ENCODE measurements at regions not wholly inside any gene's neighbourhood (a gene's known extent, or its start where the extent isn't known, plus 50 kb on each side); places are given as distances from the start of the nearest gene placed in this dataset.
A peak's percentile ranks its signal among the peaks of the same experiment; 100 is the strongest.

DNA sequence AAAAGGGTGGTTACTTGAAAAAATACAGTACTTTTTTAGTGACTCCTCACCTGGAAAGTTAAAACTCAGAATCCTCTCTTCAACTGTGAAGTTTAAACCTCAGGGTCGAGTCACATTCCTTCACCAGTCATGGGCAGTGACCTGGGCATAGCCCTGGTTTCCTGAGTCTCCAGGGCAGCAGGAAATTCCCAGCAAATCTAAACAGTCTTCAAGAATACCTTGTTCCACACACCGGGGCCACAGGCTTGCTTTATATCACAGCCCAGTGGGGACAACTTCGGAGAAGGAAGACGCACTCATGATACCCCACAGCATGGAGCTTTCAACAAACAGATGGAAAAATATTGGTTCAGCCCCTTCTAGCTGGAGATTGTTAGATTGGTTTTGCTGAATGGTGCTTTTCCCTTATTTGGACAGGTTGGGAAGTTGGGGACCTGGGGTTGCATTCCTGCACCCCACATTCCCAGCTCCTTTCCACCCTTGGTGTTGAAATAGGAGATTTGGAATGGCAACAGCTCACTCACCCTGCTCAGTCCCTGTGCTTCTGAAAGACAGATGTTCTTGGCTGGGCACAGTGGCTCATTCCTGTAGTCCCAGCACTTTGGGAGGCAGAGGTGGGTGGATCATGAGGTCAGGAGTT is 113.0 kb upstream of the TMEM170B start:
- H3K4me3 ChIP-seq (ENCODE audit: low read depth, low read length) = no peak overlapping the region
- DNase-seq (ENCODE audit: low read depth) = peak; percentile 71
- no peaks in the 10 kb centered on the region for H3K27me3 ChIP-seq (ENCODE audit: control insufficient read depth, insufficient read depth, low read length)
- TF ChIP-seq, protein P1, sequence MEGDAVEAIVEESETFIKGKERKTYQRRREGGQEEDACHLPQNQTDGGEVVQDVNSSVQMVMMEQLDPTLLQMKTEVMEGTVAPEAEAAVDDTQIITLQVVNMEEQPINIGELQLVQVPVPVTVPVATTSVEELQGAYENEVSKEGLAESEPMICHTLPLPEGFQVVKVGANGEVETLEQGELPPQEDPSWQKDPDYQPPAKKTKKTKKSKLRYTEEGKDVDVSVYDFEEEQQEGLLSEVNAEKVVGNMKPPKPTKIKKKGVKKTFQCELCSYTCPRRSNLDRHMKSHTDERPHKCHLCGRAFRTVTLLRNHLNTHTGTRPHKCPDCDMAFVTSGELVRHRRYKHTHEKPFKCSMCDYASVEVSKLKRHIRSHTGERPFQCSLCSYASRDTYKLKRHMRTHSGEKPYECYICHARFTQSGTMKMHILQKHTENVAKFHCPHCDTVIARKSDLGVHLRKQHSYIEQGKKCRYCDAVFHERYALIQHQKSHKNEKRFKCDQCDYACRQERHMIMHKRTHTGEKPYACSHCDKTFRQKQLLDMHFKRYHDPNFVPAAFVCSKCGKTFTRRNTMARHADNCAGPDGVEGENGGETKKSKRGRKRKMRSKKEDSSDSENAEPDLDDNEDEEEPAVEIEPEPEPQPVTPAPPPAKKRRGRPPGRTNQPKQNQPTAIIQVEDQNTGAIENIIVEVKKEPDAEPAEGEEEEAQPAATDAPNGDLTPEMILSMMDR (IDR thresholded peaks at IDR 0.05; ENCODE audit: insufficient read depth, low read length, poor library complexity, severe bottlenecking) = no peak
- no peaks in the 10 kb centered on the region for H3K36me3 ChIP-seq (ENCODE audit: control insufficient read depth, insufficient read depth, low read length)

DNA sequence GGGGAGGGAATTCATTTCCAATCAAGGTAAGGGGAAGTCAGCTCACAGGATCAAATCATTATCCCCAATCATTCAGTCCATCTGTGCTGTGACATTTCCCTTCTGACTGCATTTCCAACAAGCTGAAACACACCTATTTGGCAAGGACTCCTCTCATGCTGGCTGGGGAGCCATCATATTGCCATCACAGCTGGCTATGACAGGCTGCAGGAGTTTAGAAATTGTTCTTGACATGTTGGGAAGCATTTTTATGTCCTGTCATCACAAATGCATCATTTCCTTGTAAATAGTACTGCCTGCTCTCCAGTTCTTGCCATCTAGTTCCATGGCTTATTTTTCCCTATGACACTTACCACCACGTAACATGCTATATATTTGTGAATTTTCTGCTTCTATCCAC is 113.9 kb upstream of the TMEM170B start:
- no peak for DNase-seq (ENCODE audit: low read depth)
- TF ChIP-seq, protein P1 (IDR thresholded peaks at IDR 0.05; ENCODE audit: insufficient read depth, low read length, poor library complexity, severe bottlenecking) = no peak
- H3K27me3 ChIP-seq (ENCODE audit: control insufficient read depth, insufficient read depth, low read length) = no peaks in the 10 kb centered on the region
- no peak overlapping the region for H3K4me3 ChIP-seq (ENCODE audit: low read depth, low read length)
- no peaks in the 10 kb centered on the region for H3K36me3 ChIP-seq (ENCODE audit: control insufficient read depth, insufficient read depth, low read length)

DNA sequence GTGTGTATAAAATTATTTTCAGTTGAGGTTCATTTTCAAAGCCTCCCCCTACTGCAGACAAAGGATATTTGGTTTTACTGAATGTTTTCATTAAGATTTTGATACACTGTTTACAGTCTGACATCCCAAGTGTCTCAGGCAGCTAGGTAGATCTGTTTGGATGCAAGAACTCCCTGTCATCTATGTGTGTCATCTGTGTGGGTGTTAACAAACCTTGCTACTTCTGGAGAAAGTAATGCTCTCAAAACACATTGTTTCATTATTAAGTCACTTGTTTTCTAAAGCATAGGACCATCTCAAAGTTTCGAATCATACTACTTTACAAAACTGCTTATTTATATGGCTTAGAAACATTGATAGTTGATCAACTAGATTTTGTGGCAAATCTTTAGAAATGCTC is 114.5 kb upstream of the TMEM170B start:
- DNase-seq (ENCODE audit: low read depth) = no peak
- TF ChIP-seq, protein P1 (IDR thresholded peaks at IDR 0.05; ENCODE audit: insufficient read depth, low read length, poor library complexity, severe bottlenecking) = no peak

DNA sequence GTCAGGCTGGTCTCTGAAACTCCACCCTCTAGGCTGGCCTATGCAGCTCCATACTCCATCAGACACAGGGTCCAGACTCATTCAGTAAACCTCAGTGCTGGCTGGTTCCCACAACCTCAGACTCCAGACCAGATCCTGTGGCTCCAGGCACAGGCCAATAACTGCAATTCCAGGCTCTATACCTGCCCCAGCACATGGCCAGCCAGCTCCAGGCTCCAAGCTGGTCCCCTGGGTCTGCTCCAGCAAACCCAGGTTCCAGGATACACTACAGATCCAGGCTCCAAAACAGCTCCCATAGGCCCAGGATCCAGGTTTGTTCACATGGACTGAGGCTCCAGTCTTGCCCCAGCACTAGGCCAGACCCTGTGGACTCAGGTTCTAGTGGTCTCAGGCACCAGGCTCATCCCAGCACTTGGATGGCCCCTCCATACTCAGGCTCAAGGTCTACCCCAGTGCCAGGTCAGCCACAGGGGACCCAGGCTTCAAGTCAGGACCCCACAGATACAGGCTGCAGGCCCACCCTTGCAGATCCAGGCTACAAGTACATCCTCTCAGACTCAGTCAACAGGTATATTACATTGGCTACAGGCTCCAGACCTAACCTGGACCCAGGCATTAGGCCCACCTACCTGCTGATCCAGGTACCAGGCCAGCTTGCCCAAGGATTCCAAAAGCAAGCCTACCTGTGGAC is 117.6 kb upstream of the TMEM170B start:
- no peak for DNase-seq (ENCODE audit: low read depth)
- TF ChIP-seq, protein P1 (IDR thresholded peaks at IDR 0.05; ENCODE audit: insufficient read depth, low read length, poor library complexity, severe bottlenecking) = no peak
- Histone ChIP-seq H3K4me3 (ENCODE audit: low read depth, low read length) (no peak overlapping the region), H3K36me3 (ENCODE audit: control insufficient read depth, insufficient read depth, low read length) (no peaks in the 10 kb centered on the region), H3K27me3 (ENCODE audit: control insufficient read depth, insufficient read depth, low read length) (no peaks in the 10 kb centered on the region)

More for the DNA sequence above, 114.5 kb upstream of the TMEM170B start:
- H3K27me3 ChIP-seq (ENCODE audit: control insufficient read depth, insufficient read depth, low read length) = no peaks in the 10 kb centered on the region
- no peaks in the 10 kb centered on the region for H3K36me3 ChIP-seq (ENCODE audit: control insufficient read depth, insufficient read depth, low read length)
- H3K4me3 ChIP-seq (ENCODE audit: low read depth, low read length) = no peak overlapping the region

DNA sequence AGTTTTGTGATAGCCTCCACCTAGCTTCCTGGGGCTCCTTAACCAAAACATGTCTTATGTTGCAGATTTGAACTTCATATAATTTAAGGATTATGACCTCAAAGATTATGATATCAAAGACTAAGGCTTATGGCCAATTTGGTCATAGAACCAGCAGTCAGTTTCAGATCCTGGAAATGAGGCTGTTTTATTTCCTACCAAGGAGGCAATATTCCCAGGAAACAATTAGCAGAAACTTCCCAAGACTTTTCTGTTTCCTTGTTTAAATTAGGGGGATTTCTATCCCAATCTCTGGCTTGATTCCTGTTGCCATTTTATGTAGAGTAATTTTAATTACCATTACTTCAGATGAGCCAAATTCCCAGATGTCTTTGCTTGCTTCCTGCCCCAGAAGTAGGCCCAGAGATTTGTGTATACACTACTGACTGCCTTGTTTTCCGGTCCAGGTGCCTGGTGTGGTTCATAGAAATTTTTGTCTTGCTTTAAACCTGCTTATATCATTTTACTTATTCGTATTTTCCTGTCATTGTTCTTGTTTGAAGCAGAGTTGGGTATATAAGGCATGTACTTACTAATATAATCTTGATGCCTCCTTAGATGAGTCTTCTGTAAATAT is 119.2 kb upstream of the TMEM170B start:
- no peak overlapping the region for H3K4me3 ChIP-seq (ENCODE audit: low read depth, low read length)
- no peaks in the 10 kb centered on the region for H3K27me3 ChIP-seq (ENCODE audit: control insufficient read depth, insufficient read depth, low read length)
- no peaks in the 10 kb centered on the region for H3K36me3 ChIP-seq (ENCODE audit: control insufficient read depth, insufficient read depth, low read length)
- no peak for DNase-seq (ENCODE audit: low read depth)
- TF ChIP-seq, protein P1 (IDR thresholded peaks at IDR 0.05; ENCODE audit: insufficient read depth, low read length, poor library complexity, severe bottlenecking) = no peak
